ENCODE measurements at regions not wholly inside any gene's neighbourhood (a gene's known extent, or its start where the extent isn't known, plus 50 kb on each side); places are given as distances from the start of the nearest gene placed in this dataset.

DNA sequence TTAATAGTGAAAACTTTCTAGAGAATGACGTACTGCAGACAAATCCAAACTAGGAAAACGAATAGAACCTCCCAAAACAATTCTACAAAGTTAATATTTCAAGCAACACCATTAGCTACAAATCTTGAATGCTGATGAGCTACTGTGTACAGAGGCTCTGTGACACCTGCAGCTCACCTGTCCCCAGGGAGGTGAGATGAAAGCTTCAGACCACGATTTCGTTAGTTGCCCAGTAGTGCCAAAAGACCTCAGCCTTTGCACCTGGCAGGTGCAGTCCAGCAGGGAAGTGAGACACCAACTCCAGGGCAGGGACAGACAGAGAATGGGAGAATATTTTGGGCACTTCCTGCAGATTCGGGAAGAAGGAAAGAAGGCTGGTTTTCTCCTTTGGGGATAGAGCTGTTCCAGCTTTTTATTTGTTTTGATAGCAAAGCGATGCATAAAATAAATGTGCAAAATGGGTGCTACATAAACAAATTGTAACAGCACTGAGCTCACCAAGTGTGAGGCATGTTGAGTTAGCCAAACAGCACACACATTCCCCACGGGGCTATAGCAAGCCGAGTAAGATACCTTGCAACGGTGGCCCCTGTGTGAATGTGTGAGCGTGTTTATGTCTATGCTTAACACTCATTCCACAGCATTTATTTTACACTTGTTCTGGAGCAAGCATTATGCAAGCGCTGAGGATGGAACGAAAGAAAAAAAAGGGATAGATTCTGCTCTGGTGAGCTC is 1024.8 kb upstream of the AUTS2 start:
- H3K4me3 ChIP-seq (ENCODE audit: low read depth, low read length): no peak overlapping the region
- DNase-seq (ENCODE audit: low read depth, low spot score): no peak
- CTCF ChIA-PET: no interaction called here
- TF ChIP-seq, protein P1, sequence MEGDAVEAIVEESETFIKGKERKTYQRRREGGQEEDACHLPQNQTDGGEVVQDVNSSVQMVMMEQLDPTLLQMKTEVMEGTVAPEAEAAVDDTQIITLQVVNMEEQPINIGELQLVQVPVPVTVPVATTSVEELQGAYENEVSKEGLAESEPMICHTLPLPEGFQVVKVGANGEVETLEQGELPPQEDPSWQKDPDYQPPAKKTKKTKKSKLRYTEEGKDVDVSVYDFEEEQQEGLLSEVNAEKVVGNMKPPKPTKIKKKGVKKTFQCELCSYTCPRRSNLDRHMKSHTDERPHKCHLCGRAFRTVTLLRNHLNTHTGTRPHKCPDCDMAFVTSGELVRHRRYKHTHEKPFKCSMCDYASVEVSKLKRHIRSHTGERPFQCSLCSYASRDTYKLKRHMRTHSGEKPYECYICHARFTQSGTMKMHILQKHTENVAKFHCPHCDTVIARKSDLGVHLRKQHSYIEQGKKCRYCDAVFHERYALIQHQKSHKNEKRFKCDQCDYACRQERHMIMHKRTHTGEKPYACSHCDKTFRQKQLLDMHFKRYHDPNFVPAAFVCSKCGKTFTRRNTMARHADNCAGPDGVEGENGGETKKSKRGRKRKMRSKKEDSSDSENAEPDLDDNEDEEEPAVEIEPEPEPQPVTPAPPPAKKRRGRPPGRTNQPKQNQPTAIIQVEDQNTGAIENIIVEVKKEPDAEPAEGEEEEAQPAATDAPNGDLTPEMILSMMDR (IDR thresholded peaks at IDR 0.05; ENCODE audit: insufficient read depth, low read length, missing control alignments): no peak
- POLR2A ChIA-PET: no interaction called here

DNA sequence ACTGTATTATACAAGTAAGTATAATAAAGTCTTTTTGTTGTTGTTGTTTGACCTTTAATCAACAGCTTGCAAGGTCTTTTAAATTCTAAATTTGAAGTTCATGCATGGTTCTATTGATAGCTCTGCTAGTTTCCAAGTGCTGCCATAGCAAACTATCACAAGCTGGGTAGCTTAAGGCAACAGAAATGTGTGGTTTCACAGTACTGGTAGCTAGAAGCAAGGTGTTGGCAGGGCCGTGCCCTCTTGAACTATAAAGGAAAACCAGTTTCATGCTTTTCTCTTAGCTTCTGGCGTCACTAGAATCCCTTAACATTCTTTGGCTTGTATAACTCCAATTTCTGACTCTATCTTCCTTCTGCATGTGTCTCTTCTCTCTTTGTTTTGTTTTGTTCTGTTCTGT is 1021.9 kb upstream of the AUTS2 start:
- DNase-seq (ENCODE audit: low read depth, low spot score): no peak

DNA sequence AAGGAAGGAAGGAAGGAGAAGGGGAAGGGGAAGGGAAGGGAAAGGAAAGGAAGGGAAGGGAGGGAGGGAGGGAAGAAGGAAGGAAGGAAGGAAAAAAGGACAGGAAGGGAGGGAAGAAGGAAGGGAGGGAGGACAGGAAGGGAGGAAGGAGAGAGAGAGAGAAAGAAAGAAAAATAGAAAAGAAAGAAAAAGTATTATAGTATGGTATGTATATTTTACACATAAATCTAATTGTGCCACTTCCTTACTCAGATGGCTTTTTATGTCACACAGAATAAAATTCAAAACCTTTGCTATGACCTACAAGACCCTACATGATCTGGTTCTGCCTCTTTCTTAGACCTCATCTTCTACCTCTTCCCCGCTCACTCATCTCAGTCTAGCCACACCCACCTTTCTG is 1016.9 kb upstream of the AUTS2 start:
- TF ChIP-seq, protein P1 (IDR thresholded peaks at IDR 0.05; ENCODE audit: insufficient read depth, low read length, missing control alignments): no peak
- no peak overlapping the region for H3K4me3 ChIP-seq (ENCODE audit: low read depth, low read length)
- CTCF ChIA-PET: interaction anchor here (1.1 kb wide), 1 partner anchor 13 kb away, joined by 3 read pairs; no protein-coding TSS in a partner anchor
- POLR2A ChIA-PET: no interaction called here
- no peak for DNase-seq (ENCODE audit: low read depth, low spot score)

More for the DNA sequence above, 1021.9 kb upstream of the AUTS2 start:
- no peak overlapping the region for H3K4me3 ChIP-seq (ENCODE audit: low read depth, low read length)
- POLR2A ChIA-PET: no interaction called here
- CTCF ChIA-PET: no interaction called here
- TF ChIP-seq, protein P1 (IDR thresholded peaks at IDR 0.05; ENCODE audit: insufficient read depth, low read length, missing control alignments): no peak

DNA sequence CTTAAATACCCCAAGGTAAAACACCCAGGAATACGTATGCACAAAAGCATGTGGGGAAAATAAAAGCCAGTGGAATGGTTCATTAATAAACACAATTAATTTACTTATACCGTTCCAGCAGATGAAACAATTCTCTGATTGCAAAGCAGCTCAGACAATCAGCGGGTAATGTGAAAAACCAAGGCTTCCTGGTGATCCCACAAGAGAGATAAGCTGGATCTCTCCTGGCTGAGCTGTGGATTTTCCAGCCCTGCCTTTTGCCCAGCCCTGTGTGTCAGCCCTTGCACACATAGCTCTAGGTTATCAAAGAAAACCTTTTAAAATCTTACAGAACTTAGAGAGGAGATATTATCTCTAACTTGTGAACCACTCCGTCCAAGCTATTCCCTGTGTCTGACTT is 1010.7 kb upstream of the AUTS2 start:
- POLR2A ChIA-PET: no interaction called here
- DNase-seq (ENCODE audit: low read depth, low spot score): no peak

DNA sequence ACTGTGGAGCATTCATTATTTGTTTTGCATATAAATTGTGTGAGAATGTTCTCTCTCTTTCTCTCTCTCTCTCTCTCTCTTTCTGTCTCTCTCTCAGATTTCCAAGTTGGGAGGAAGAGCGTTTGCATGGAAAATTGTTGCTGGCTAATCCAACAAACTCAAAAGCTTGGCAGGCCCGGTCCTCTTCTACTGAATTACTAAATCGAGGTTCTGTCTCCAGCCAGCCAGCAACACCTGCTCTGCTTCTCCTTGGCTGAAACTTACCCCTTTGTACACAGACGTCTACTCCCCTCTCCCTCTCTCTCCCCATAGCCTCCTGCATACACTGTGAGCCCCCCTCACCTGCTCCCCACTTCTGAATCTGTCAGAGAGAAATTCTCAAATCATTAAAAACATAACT is 996.4 kb upstream of the AUTS2 start:
- TF ChIP-seq, protein P1 (IDR thresholded peaks at IDR 0.05; ENCODE audit: insufficient read depth, low read length, missing control alignments): no peak
- H3K4me3 ChIP-seq (ENCODE audit: low read depth, low read length): no peak overlapping the region
- POLR2A ChIA-PET: no interaction called here
- no peak for DNase-seq (ENCODE audit: low read depth, low spot score)
- CTCF ChIA-PET: no interaction called here

More for the DNA sequence above, 1010.7 kb upstream of the AUTS2 start:
- TF ChIP-seq, protein P1 (IDR thresholded peaks at IDR 0.05; ENCODE audit: insufficient read depth, low read length, missing control alignments): no peak
- CTCF ChIA-PET: no interaction called here
- no peak overlapping the region for H3K4me3 ChIP-seq (ENCODE audit: low read depth, low read length)

DNA sequence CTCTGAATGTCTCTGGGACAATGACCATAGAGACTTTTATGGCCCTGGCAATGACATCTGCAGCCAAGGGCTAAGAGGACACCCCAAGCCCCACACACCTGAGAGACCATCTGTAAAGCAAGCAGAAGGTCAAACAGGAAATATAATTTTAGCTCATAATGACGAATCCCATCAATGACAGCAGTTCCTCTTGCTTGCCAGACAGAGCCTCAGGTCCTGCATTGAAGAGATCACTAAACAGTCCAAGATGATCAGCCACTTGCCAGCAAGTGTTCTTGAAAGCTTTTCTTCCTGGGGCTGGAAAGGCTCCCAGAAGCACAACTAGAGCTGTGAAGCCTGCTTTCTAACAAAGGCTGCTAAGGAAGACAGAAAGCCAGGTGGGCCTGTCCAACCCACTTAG is 993.7 kb upstream of the AUTS2 start:
- TF ChIP-seq, protein P1 (IDR thresholded peaks at IDR 0.05; ENCODE audit: insufficient read depth, low read length, missing control alignments): no peak
- CTCF ChIA-PET: interaction anchor here (0.8 kb wide), 1 partner anchor 1328 kb away, joined by 3 read pairs; no protein-coding TSS in a partner anchor
- POLR2A ChIA-PET: no interaction called here
- no peak overlapping the region for H3K4me3 ChIP-seq (ENCODE audit: low read depth, low read length)
- no peak for DNase-seq (ENCODE audit: low read depth, low spot score)
